Neuronal stem cell (in vitro differentiated cells): ENCODE measurements at regions not wholly inside any gene's neighbourhood (a gene's known extent, or its start where the extent isn't known, plus 50 kb on each side); places are given as distances from the start of the nearest gene placed in this dataset.

Experiments
- DNase-seq: peaks from one replicate; pipeline ENCODE4 v3.0.0-alpha.2; 2013; ENCODE audit warnings: low spot score
- H2AFZ ChIP-seq: one replicate; pipeline ENCODE4 v1.6.1; 2013; ENCODE audit warnings: mild to moderate bottlenecking, low read length, inconsistent platforms
- H2AK5ac ChIP-seq: 2 replicates; pipeline ENCODE4 v1.6.1; 2013; ENCODE audit warnings: low read depth, mild to moderate bottlenecking, inconsistent platforms, low read length, moderate library complexity, mixed read lengths
- H2BK120ac ChIP-seq: 2 replicates; pipeline ENCODE4 v1.6.1; 2013; ENCODE audit warnings: low read depth, mild to moderate bottlenecking, inconsistent platforms, low read length, moderate library complexity, mixed read lengths
- H2BK12ac ChIP-seq: one replicate; pipeline ENCODE4 v1.6.1; 2013; ENCODE audit warnings: low read length, inconsistent platforms
- H2BK15ac ChIP-seq: 2 replicates; pipeline ENCODE4 v1.6.1; 2013; ENCODE audit warnings: mild to moderate bottlenecking, low read length, inconsistent platforms, mixed read lengths
- H2BK5ac ChIP-seq: one replicate; pipeline ENCODE4 v1.6.1; 2013; ENCODE audit warnings: inconsistent platforms, mild to moderate bottlenecking, low read length, moderate library complexity
- H3K14ac ChIP-seq: one replicate; pipeline ENCODE4 v1.6.1; 2013; ENCODE audit warnings: low read length, inconsistent platforms
- H3K18ac ChIP-seq: 2 replicates; pipeline ENCODE4 v1.6.1; 2013; ENCODE audit warnings: low read length, inconsistent platforms
- H3K23ac ChIP-seq: 2 replicates; pipeline ENCODE4 v1.6.1; 2013; ENCODE audit warnings: low read depth, mild to moderate bottlenecking, mixed read lengths, low read length, inconsistent platforms; ENCODE audit not compliant: poor library complexity
- H3K27ac ChIP-seq: replicated peaks from 3 replicates; pipeline ENCODE4 v1.5.1; 2013; ENCODE audit warnings: low read length, inconsistent platforms
- H3K27me3 ChIP-seq, 3 experiments: 2 replicates each; pipeline ENCODE4 v1.6.1; 2013; ENCODE audit warnings: low read length in 3 of 3, mild to moderate bottlenecking in 2 of 3, inconsistent platforms in 1 of 3, low read depth in 1 of 3, mixed read lengths in 1 of 3, moderate library complexity in 1 of 3; ENCODE audit not compliant: control insufficient read depth in 3 of 3, insufficient read depth in 3 of 3
- H3K36me3 ChIP-seq, 2 donors: replicated peaks in 1 of 2; 2 replicates each; pipeline ENCODE4 v1.6.1; 2013; ENCODE audit warnings: low read length in 2 of 2; ENCODE audit not compliant: control insufficient read depth in 2 of 2, insufficient read depth in 2 of 2
- H3K4ac ChIP-seq: 2 replicates; pipeline ENCODE4 v1.6.1; 2013; ENCODE audit warnings: inconsistent platforms, mild to moderate bottlenecking, low read length, moderate library complexity
- H3K4me1 ChIP-seq, 2 donors: 1 replicate in 1 of 2; 2 replicates in 1 of 2; pipeline ENCODE4 v1.6.1; 2013; ENCODE audit warnings: low read length in 2 of 2, low read depth in 1 of 2; ENCODE audit not compliant: control insufficient read depth in 2 of 2, insufficient read depth in 1 of 2
- H3K4me2 ChIP-seq: one replicate; pipeline ENCODE4 v1.6.1; 2013; ENCODE audit warnings: mild to moderate bottlenecking, low read length, inconsistent platforms; ENCODE audit not compliant: insufficient read depth, poor library complexity, severe bottlenecking
- H3K4me3 ChIP-seq, 2 donors: 2 replicates each; pipeline ENCODE4 v1.5.1; 2013; ENCODE audit warnings: low read length in 2 of 2, mild to moderate bottlenecking in 2 of 2, inconsistent platforms in 1 of 2, moderate library complexity in 1 of 2
- H3K79me1 ChIP-seq: one replicate; pipeline ENCODE4 v1.6.1; 2013; ENCODE audit warnings: low read depth, mild to moderate bottlenecking, inconsistent platforms, low read length, moderate library complexity
- H3K9ac ChIP-seq: one replicate; pipeline ENCODE4 v1.6.1; 2013; ENCODE audit warnings: mild to moderate bottlenecking, low read depth, low read length, inconsistent platforms; ENCODE audit not compliant: poor library complexity
- H3K9me3 ChIP-seq, 2 donors: replicated peaks in 1 of 2; 2 replicates each; pipeline versions ENCODE3 to v1.6.1; 2013; ENCODE audit warnings: low read length in 2 of 2, mild to moderate bottlenecking in 2 of 2, inconsistent platforms in 1 of 2, low read depth in 1 of 2, mixed read lengths in 1 of 2, moderate library complexity in 1 of 2; ENCODE audit not compliant: control insufficient read depth in 2 of 2, insufficient read depth in 1 of 2
- H4K8ac ChIP-seq: one replicate; pipeline ENCODE4 v1.6.1; 2013; ENCODE audit warnings: low read depth, mild to moderate bottlenecking, inconsistent platforms, low read length, moderate library complexity
- H4K91ac ChIP-seq: one replicate; pipeline ENCODE4 v1.6.1; 2013; ENCODE audit warnings: low read length, low read depth, mild to moderate bottlenecking, inconsistent platforms; ENCODE audit not compliant: poor library complexity
- WGBS, 2 donors: extraction: QIAGEN DNeasy Blood & Tissue Kit; methylation state at CpG; one replicate each; pipeline ENCODE4 v1.1.7; 2013; ENCODE audit warnings: missing lambda C conversion rate in 2 of 2, mixed read lengths in 1 of 2; ENCODE audit not compliant: insufficient read length in 2 of 2, insufficient replicate concordance in 1 of 2; ENCODE audit errors: extremely low coverage in 2 of 2; 5-methylcytosine and 5-hydroxymethylcytosine counted together

- Histone ChIP-seq H4K8ac (no peak overlapping the region), H3K4ac (no peak overlapping the region), H3K18ac (no peak overlapping the region), H4K91ac (no peak overlapping the region), H3K4me1 (no peaks in the 10 kb centered on the region), H3K36me3 (no peaks in the 10 kb centered on the region), H2BK5ac (no peak overlapping the region), H3K4me2 (no peak overlapping the region), H3K27me3 (no peaks in the 10 kb centered on the region), H3K79me1 (no peaks in the 10 kb centered on the region), H3K9ac (no peak overlapping the region), H2BK15ac (no peak overlapping the region), H3K4me3 (no peak overlapping the region), H2AFZ (no peak overlapping the region), H2BK12ac (no peak overlapping the region), H3K14ac (no peak overlapping the region), H3K27ac (no peak overlapping the region), H2BK120ac (no peak overlapping the region), H2AK5ac (no peak overlapping the region), H3K9me3 (no peaks in the 10 kb centered on the region), H3K23ac (no peak overlapping the region)
- DNase-seq: no peak
- WGBS, 2 donors: no CpG with 5 or more reads among the region's 2 CpGs
These were observed 661.9 kb downstream of the ANXA1 start for GRCh38 chr9:73813546-73813945.

GRCh38 chr9:73816905-73817304 is 665.2 kb downstream of the ANXA1 start:
- no peak overlapping the region for H3K18ac ChIP-seq

GRCh38 chr9:73824671-73825070 is 672.5 kb upstream of the RORB start:
- Histone ChIP-seq H3K14ac (no peak overlapping the region), H3K9me3 (no peaks in the 10 kb centered on the region), H3K27me3 (no peaks in the 10 kb centered on the region), H3K36me3 (no peaks in the 10 kb centered on the region), H3K4me3 (no peak overlapping the region), H3K18ac (no peak overlapping the region), H4K8ac (no peak overlapping the region), H2BK12ac (no peak overlapping the region), H3K9ac (no peak overlapping the region), H3K4ac (no peak overlapping the region), H3K4me1 (peaks cover 0 to 4% of the 10 kb centered on the region in 2 donors), H3K23ac (no peak overlapping the region), H3K79me1 (no peaks in the 10 kb centered on the region), H2AK5ac (no peak overlapping the region), H2BK120ac (no peak overlapping the region), H3K4me2 (no peak overlapping the region), H4K91ac (no peak overlapping the region), H2BK5ac (no peak overlapping the region), H2AFZ (peak overlapping the region; percentile 82), H3K27ac (no peak overlapping the region), H2BK15ac (no peak overlapping the region)
- no peak for DNase-seq
- no CpG with 5 or more reads among the region's 1 CpG for WGBS, 2 donors

More at GRCh38 chr9:73816905-73817304, 665.2 kb downstream of the ANXA1 start:
- Histone ChIP-seq H2BK120ac (no peak overlapping the region), H3K9me3 (no peaks in the 10 kb centered on the region), H2BK12ac (no peak overlapping the region), H3K27ac (no peak overlapping the region), H3K79me1 (no peaks in the 10 kb centered on the region), H4K8ac (no peak overlapping the region), H2AK5ac (no peak overlapping the region), H3K23ac (no peak overlapping the region), H3K4me3 (no peak overlapping the region), H3K27me3 (no peaks in the 10 kb centered on the region), H3K14ac (no peak overlapping the region), H3K36me3 (no peaks in the 10 kb centered on the region), H4K91ac (no peak overlapping the region), H2AFZ (no peak overlapping the region), H3K4me1 (no peaks in the 10 kb centered on the region), H3K4ac (no peak overlapping the region), H3K9ac (no peak overlapping the region), H2BK5ac (no peak overlapping the region), H3K4me2 (no peak overlapping the region), H2BK15ac (no peak overlapping the region)
- no CpG with 5 or more reads among the region's 12 CpGs for WGBS, 2 donors
- DNase-seq: no peak

- H3K9ac ChIP-seq: no peak overlapping the region
- no peaks in the 10 kb centered on the region for H3K36me3 ChIP-seq
- no peak overlapping the region for H3K23ac ChIP-seq
- no peak overlapping the region for H3K14ac ChIP-seq
- H3K79me1 ChIP-seq: no peaks in the 10 kb centered on the region
- no peak overlapping the region for H3K4me2 ChIP-seq
- no peak overlapping the region for H2BK120ac ChIP-seq
- H4K8ac ChIP-seq: no peak overlapping the region
- H2AK5ac ChIP-seq: no peak overlapping the region
- H2BK12ac ChIP-seq: no peak overlapping the region
- peaks cover 0 to 3% of the 10 kb centered on the region in 2 donors for H3K4me1 ChIP-seq
- no peak overlapping the region for H4K91ac ChIP-seq
- no peak overlapping the region for H2BK5ac ChIP-seq
- no peak overlapping the region for H3K4me3 ChIP-seq
- no peaks in the 10 kb centered on the region for H3K9me3 ChIP-seq
- no peak overlapping the region for H3K27ac ChIP-seq
- no peak overlapping the region for H2AFZ ChIP-seq
- no peak overlapping the region for H3K4ac ChIP-seq
- no peak for DNase-seq
- no peak overlapping the region for H2BK15ac ChIP-seq
- H3K27me3 ChIP-seq: no peaks in the 10 kb centered on the region
- H3K18ac ChIP-seq: no peak overlapping the region
These were observed 658.3 kb upstream of the RORB start for GRCh38 chr9:73838871-73839270.
